IMR-90 (cell line): ENCODE measurements at regions not wholly inside any gene's neighbourhood (a gene's known extent, or its start where the extent isn't known, plus 50 kb on each side); places are given as distances from the start of the nearest gene placed in this dataset.

Experiments used
- ATAC-seq: fragments of 200-7000 bp; cut with Tn5 transposase; 2 replicates; pipeline ENCODE4 v1.9.1; 2020; ENCODE audit warnings: low read depth, mild to moderate bottlenecking, moderate library complexity
- BruUV-seq: library from RNA; stranded (reverse); fragments of 400-500 nt; replicated peaks from 2 replicates; lab custom pipeline; 2021; lab: Mats Ljungman, UMichigan
- CTCF ChIA-PET: fragments of 300-600 bp; formaldehyde crosslinking; extraction: SDS; loops from one replicate; lab custom pipeline; 2021; ENCODE audit warnings: antibody characterized with exemption; lab: Yijun Ruan, JAX
- POLR2A ChIA-PET: fragments of 300-600 bp; sonication (Branson Sonifier 250); formaldehyde crosslinking; loops from one replicate; lab custom pipeline; 2022; ENCODE audit warnings: antibody characterized with exemption; ENCODE audit not compliant: unreplicated experiment; lab: Charles Lee
- DNase-seq: peaks from one replicate; pipeline ENCODE4 v3.0.0; 2013
- H2AFZ ChIP-seq: replicated peaks from 2 replicates; pipeline ENCODE3; 2013; ENCODE audit warnings: low read length, mild to moderate bottlenecking; ENCODE audit not compliant: poor library complexity
- H2AK5ac ChIP-seq: 2 replicates; pipeline ENCODE4 v1.6.1; 2013; ENCODE audit warnings: low read depth, low read length, inconsistent platforms
- H2AK9ac ChIP-seq: replicated peaks from 2 replicates; pipeline ENCODE3; 2013; ENCODE audit warnings: mild to moderate bottlenecking, low read depth, low read length, moderate library complexity; ENCODE audit not compliant: poor library complexity
- H2BK120ac ChIP-seq: 2 replicates; pipeline ENCODE4 v1.6.1; 2013; ENCODE audit warnings: low read depth, low read length, inconsistent platforms
- H2BK15ac ChIP-seq: 3 replicates; pipeline ENCODE4 v1.6.1; 2013; ENCODE audit warnings: low read depth, low read length, inconsistent platforms
- H2BK20ac ChIP-seq: 2 replicates; pipeline ENCODE4 v1.6.1; 2013; ENCODE audit warnings: low read depth, mild to moderate bottlenecking, inconsistent platforms, low read length, moderate library complexity
- H2BK5ac ChIP-seq: 2 replicates; pipeline ENCODE4 v1.6.1; 2013; ENCODE audit warnings: mild to moderate bottlenecking, low read depth, low read length, inconsistent platforms; ENCODE audit not compliant: poor library complexity, severe bottlenecking
- H3K14ac ChIP-seq: replicated peaks from 2 replicates; pipeline ENCODE4 v1.6.1; 2013; ENCODE audit warnings: low read depth, low read length, inconsistent platforms
- H3K18ac ChIP-seq: 2 replicates; pipeline ENCODE4 v1.6.1; 2013; ENCODE audit warnings: low read depth, low read length, control low read depth
- H3K23ac ChIP-seq: 2 replicates; pipeline ENCODE4 v1.6.1; 2013; ENCODE audit warnings: low read depth, low read length, inconsistent platforms
- H3K27ac ChIP-seq: 2 replicates; pipeline ENCODE4 v1.5.1; 2013; ENCODE audit warnings: mild to moderate bottlenecking, control low read depth, low read length; ENCODE audit not compliant: insufficient read depth
- H3K27me3 ChIP-seq: 2 replicates; pipeline ENCODE4 v1.6.1; 2013; ENCODE audit warnings: low read length; ENCODE audit not compliant: control insufficient read depth, insufficient read depth
- H3K36me3 ChIP-seq: 2 replicates; pipeline ENCODE4 v1.6.1; 2013; ENCODE audit warnings: low read length, mixed read lengths; ENCODE audit not compliant: control insufficient read depth, insufficient read depth
- H3K4ac ChIP-seq: 2 replicates; pipeline ENCODE4 v1.6.1; 2013; ENCODE audit warnings: low read depth, low read length, inconsistent platforms
- H3K4me1 ChIP-seq: 2 replicates; pipeline ENCODE4 v1.6.1; 2013; ENCODE audit warnings: low read length, mixed read lengths; ENCODE audit not compliant: control insufficient read depth, insufficient read depth
- H3K4me2 ChIP-seq: 2 replicates; pipeline ENCODE4 v1.6.1; 2013; ENCODE audit warnings: low read depth, mild to moderate bottlenecking, control low read depth, low read length, moderate library complexity
- H3K4me3 ChIP-seq: 2 replicates; pipeline ENCODE4 v1.5.1; 2013; ENCODE audit warnings: low read depth, mild to moderate bottlenecking, control low read depth, low read length, moderate library complexity; ENCODE audit not compliant: insufficient read depth
- H3K56ac ChIP-seq: 2 replicates; pipeline ENCODE4 v1.6.1; 2013; ENCODE audit warnings: low read length, inconsistent platforms; ENCODE audit not compliant: insufficient read depth; ENCODE audit errors: extremely low read depth
- H3K79me1 ChIP-seq, 2 experiments: 2 replicates each; pipeline ENCODE4 v1.6.1; 2013; ENCODE audit warnings: low read length in 2 of 2, inconsistent platforms in 1 of 2, low read depth in 1 of 2
- H3K9ac ChIP-seq: 2 replicates; pipeline ENCODE4 v1.6.1; 2013; ENCODE audit warnings: low read depth, low read length, control low read depth
- H3K9me1 ChIP-seq: 2 replicates; pipeline ENCODE4 v1.6.1; 2013; ENCODE audit warnings: low read length, inconsistent platforms; ENCODE audit not compliant: insufficient read depth
- H3K9me3 ChIP-seq: 2 replicates; pipeline ENCODE4 v1.6.1; 2013; ENCODE audit warnings: low read length; ENCODE audit not compliant: control insufficient read depth, insufficient read depth
- H4K20me1 ChIP-seq: 2 replicates; pipeline ENCODE4 v1.6.1; 2013; ENCODE audit warnings: low read length, inconsistent platforms; ENCODE audit not compliant: insufficient read depth
- H4K5ac ChIP-seq: 2 replicates; pipeline ENCODE4 v1.6.1; 2013; ENCODE audit warnings: mild to moderate bottlenecking, low read depth, low read length, control low read depth
- H4K8ac ChIP-seq, 2 experiments: 2 replicates each; pipeline ENCODE4 v1.6.1; 2013; ENCODE audit warnings: low read depth in 2 of 2, low read length in 2 of 2, control low read depth in 1 of 2, inconsistent platforms in 1 of 2
- H4K91ac ChIP-seq: 2 replicates; pipeline ENCODE4 v1.6.1; 2013; ENCODE audit warnings: low read depth, low read length, inconsistent platforms; ENCODE audit not compliant: insufficient read depth
- MAFK ChIP-seq: IDR thresholded peaks from 2 replicates; pipeline ENCODE4 v1.6.1; 2012; ENCODE audit warnings: low read depth, low read length, improper control_type of control experiment
- WGBS, 2 experiments: methylation state at CpG; one replicate each; pipeline versions ENCODE4 v1.1.5 to v1.1.7; 2013; ENCODE audit warnings: missing lambda C conversion rate in 2 of 2; ENCODE audit not compliant: insufficient read length in 1 of 2; ENCODE audit errors: extremely low coverage in 2 of 2; 5-methylcytosine and 5-hydroxymethylcytosine counted together
- dilution Hi-C: fragments of 300-500 bp; cut with HindIII; formaldehyde crosslinking; loops from one replicate; pipeline ENCODE4 v1.14.3; 2018; ENCODE audit warnings: low sequenced_read_pairs; ENCODE audit not compliant: unreplicated experiment
- in situ Hi-C: fragments of 300-500 bp; cut with MboI; formaldehyde crosslinking; loops from 3 replicates; pipeline ENCODE4 v1.14.3; 2019; ENCODE audit warnings: low sequenced_read_pairs, inconsistent platforms, mixed read lengths
- intact Hi-C: fragments of 100-400 bp; cut with micrococcal nuclease; formaldehyde crosslinking; loops from 2 replicates; pipeline ENCODE4 v1.10.0; 2022

DNA sequence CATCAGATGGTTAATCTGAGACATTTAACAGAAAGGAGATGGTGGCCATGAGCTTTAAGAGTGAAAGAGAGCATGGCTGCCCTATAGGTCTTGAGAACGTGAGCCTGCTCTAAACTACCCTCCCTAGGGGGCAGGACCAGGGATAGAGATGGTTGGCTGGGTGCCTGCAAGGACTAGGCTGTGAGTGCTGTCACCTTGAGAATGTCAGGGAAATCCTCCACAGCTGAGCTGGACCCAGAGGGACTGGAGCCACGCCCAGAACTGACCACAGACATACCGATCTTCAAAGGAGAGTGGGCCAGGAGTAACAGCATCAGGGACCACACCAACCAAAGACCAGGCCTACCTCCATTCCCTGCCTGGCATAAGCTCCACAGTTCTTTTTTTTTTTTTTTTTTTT, 53.6 kb upstream of the UBE2E1 start:
- intact Hi-C loops: no loop called here
- POLR2A ChIA-PET: no interaction called here

More for the DNA sequence above, 53.6 kb upstream of the UBE2E1 start:
- Histone ChIP-seq H3K79me1 (no peaks in the 10 kb centered on the region), H3K14ac (no peak overlapping the region), H2BK120ac (no peak overlapping the region), H4K8ac (no peak overlapping the region), H2BK15ac (0 out of 3 replicates have a peak overlapping the region, but pooled peaks have one; percentile 21), H4K5ac (no peak overlapping the region), H3K23ac (no peak overlapping the region), H3K27me3 (no peaks in the 10 kb centered on the region), H3K4me1 (peaks cover 6% of the 10 kb centered on the region), H2AK5ac (peak overlapping the region; percentile 43; the same call in 1 of the 2 replicates), H2BK20ac (0 out of 2 replicates have a peak overlapping the region, but pooled peaks have one; percentile 1), H3K36me3 (no peaks in the 10 kb centered on the region), H3K18ac (no peak overlapping the region), H3K56ac (no peak overlapping the region), H4K20me1 (no peaks in the 10 kb centered on the region), H3K9me1 (no peaks in the 10 kb centered on the region), H3K9ac (no peak overlapping the region), H3K27ac (no peak overlapping the region), H2BK5ac (no peak overlapping the region), H3K4me3 (no peak overlapping the region), H4K91ac (no peak overlapping the region), H2AK9ac (no peak overlapping the region), H3K4ac (peak overlapping the region; percentile 15; the same call in 1 of the 2 replicates), H3K4me2 (no peak overlapping the region), H3K9me3 (no peaks in the 10 kb centered on the region), H2AFZ (peak overlapping the region; percentile 9)
- CTCF ChIA-PET: no interaction called here
- no peak for TF ChIP-seq MAFK
- no CpG with 5 or more reads among the region's 3 CpGs for WGBS, 2 experiments
- dilution Hi-C loops: no loop called here
- DNase-seq (no peak), ATAC-seq (no peak)
- in situ Hi-C loops: no loop called here
- no TSS peak for BruUV-seq
